ENCODE measurements at regions not wholly inside any gene's neighbourhood (a gene's known extent, or its start where the extent isn't known, plus 50 kb on each side); places are given as distances from the start of the nearest gene placed in this dataset.

GRCh38 chr17:43327834-43328420 lies 70.9 kb upstream of the ARL4D start:
- no peak for DNase-seq
- Mint-ChIP-seq H3K4me1 (no peaks in the 10 kb centered on the region), H3K27ac (no peak overlapping the region), H3K27me3 (peaks cover 20% of the 10 kb centered on the region), H3K9me3 (no peaks in the 10 kb centered on the region), H3K36me3 (no peaks in the 10 kb centered on the region), H3K4me3 (no peak overlapping the region)
- CTCF ChIA-PET: interaction anchor here (2.1 kb wide), 1 partner anchor 11 kb away, joined by 11 read pairs; no protein-coding TSS in a partner anchor

DNA sequence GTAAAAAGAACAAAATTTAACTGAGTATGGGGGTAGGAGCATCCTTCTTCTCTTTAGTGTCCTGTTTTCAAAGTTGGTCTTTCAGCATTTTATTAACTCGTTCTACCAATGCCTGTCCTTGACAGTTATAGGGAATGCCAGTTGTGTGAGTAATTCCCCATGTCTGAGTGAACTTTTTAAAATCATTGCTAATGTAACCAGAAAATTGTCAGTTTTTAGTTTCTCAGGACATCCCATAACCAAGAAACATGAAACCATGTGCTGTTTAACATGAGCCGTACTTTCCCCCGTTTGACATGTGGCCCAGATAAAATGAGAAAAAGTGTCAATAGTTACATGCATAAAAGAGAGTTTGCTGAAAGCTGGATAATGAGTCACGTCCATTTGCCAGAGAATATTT lies 71.4 kb upstream of the ARL4D start:
- CTCF ChIA-PET: interaction anchor here (2.1 kb wide), 1 partner anchor 12 kb away, joined by 11 read pairs; no protein-coding TSS in a partner anchor
- Mint-ChIP-seq H3K27ac (no peak overlapping the region), H3K27me3 (peaks cover 17% of the 10 kb centered on the region), H3K9me3 (no peaks in the 10 kb centered on the region), H3K4me3 (no peak overlapping the region), H3K4me1 (no peaks in the 10 kb centered on the region), H3K36me3 (no peaks in the 10 kb centered on the region)
- no peak for DNase-seq

- CTCF ChIA-PET: interaction anchor here (1.6 kb wide), 1 partner anchor 8 kb away, joined by 7 read pairs; no protein-coding TSS in a partner anchor
- peaks cover 12% of the 10 kb centered on the region for H3K27me3 Mint-ChIP-seq
- H3K4me3 Mint-ChIP-seq: no peak overlapping the region
- no peaks in the 10 kb centered on the region for H3K36me3 Mint-ChIP-seq
- no peaks in the 10 kb centered on the region for H3K4me1 Mint-ChIP-seq
- no peaks in the 10 kb centered on the region for H3K9me3 Mint-ChIP-seq
- no peak overlapping the region for H3K27ac Mint-ChIP-seq
- DNase-seq: no peak
Measured at GRCh38 chr17:43326490-43327275, 72.1 kb upstream of the ARL4D start.

DNA sequence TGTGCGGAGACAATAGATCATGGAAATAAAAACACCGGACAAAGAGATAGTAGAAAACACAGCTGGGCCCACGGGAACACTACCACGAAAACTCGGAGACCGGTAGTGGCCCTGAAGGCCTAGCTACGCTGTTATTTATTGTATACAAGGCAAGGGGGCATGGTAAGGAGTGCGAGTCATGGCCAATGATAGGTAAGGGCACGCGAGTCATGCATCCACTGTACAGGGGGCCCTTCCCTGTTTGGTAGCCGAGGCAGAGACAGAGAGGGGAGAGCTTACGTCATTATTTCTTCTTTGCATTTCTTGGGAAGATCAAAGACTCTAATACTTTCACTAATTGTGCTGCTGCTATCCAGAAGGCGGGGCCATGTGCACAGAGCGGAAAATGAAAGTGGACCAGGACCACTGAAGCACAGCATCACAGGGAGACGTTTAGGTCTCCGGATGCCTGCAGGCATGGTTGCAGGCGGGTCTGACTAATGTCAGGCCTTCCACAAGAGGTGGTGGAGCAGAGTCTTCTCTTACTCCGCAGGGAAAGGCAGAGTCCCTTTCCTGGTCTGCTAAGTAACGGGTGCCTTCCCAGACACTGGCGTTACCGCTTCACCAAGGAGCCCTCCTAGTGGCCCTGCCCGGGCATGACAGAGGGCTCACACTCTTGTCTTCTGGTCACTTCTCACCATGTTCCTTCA lies 74.4 kb upstream of the ARL4D start:
- DNase-seq: no peak
- H3K9me3 Mint-ChIP-seq: peaks cover 5% of the 10 kb centered on the region
- H3K4me3 Mint-ChIP-seq: no peak overlapping the region
- no peaks in the 10 kb centered on the region for H3K4me1 Mint-ChIP-seq
- peaks cover 8% of the 10 kb centered on the region for H3K27me3 Mint-ChIP-seq
- no peak overlapping the region for H3K27ac Mint-ChIP-seq
- CTCF ChIA-PET: interaction anchor here (1.4 kb wide), 1 partner anchor 9 kb away, joined by 7 read pairs; no protein-coding TSS in a partner anchor
- H3K36me3 Mint-ChIP-seq: peaks cover 3% of the 10 kb centered on the region

- peaks cover 6% of the 10 kb centered on the region for H3K36me3 Mint-ChIP-seq
- H3K27ac Mint-ChIP-seq: no peak overlapping the region
- CTCF ChIA-PET: no interaction called here
- DNase-seq: no peak
- H3K4me3 Mint-ChIP-seq: no peak overlapping the region
- peaks cover 7% of the 10 kb centered on the region for H3K27me3 Mint-ChIP-seq
- H3K9me3 Mint-ChIP-seq: peaks cover 15% of the 10 kb centered on the region
- peaks cover 10% of the 10 kb centered on the region for H3K4me1 Mint-ChIP-seq
Measured at GRCh38 chr17:43319293-43320124, 79.3 kb upstream of the ARL4D start.

- peak overlapping the region; percentile 18 for H3K4me3 Mint-ChIP-seq
- peaks cover 15% of the 10 kb centered on the region for H3K9me3 Mint-ChIP-seq
- CTCF ChIA-PET: no interaction called here
Measured at GRCh38 chr17:43316522-43317142, 82.2 kb upstream of the ARL4D start.

GRCh38 chr17:43315858-43316521 lies 82.2 kb upstream of the RNU2-1 start:
- CTCF ChIA-PET: interaction anchor here (0.6 to 1.1 kb wide), 3 partner anchors 8 to 105 kb away, joined by 3 read pairs; partner anchors contain the start of gene TMEM106A
- Mint-ChIP-seq H3K9me3 (peaks cover 15% of the 10 kb centered on the region), H3K4me3 (no peak overlapping the region), H3K4me1 (peaks cover 10% of the 10 kb centered on the region), H3K27ac (no peak overlapping the region), H3K36me3 (peaks cover 6% of the 10 kb centered on the region), H3K27me3 (peaks cover 23% of the 10 kb centered on the region)
- no peak for DNase-seq

More at GRCh38 chr17:43316522-43317142, 82.2 kb upstream of the ARL4D start:
- DNase-seq: peak; percentile 51
- H3K36me3 Mint-ChIP-seq: peaks cover 6% of the 10 kb centered on the region
- peaks cover 10% of the 10 kb centered on the region for H3K4me1 Mint-ChIP-seq
- no peak overlapping the region for H3K27ac Mint-ChIP-seq
- peaks cover 22% of the 10 kb centered on the region for H3K27me3 Mint-ChIP-seq

- CTCF ChIA-PET: interaction anchor here (0.6 to 1.1 kb wide), 3 partner anchors 8 to 104 kb away, joined by 3 read pairs; partner anchors contain the start of gene TMEM106A
- Mint-ChIP-seq H3K4me3 (no peak overlapping the region), H3K36me3 (peaks cover 6% of the 10 kb centered on the region), H3K4me1 (peaks cover 12% of the 10 kb centered on the region), H3K9me3 (peaks cover 15% of the 10 kb centered on the region), H3K27me3 (peaks cover 23% of the 10 kb centered on the region), H3K27ac (no peak overlapping the region)
- DNase-seq: no peak
Measured at GRCh38 chr17:43315369-43315768, 81.6 kb upstream of the RNU2-1 start.

DNA sequence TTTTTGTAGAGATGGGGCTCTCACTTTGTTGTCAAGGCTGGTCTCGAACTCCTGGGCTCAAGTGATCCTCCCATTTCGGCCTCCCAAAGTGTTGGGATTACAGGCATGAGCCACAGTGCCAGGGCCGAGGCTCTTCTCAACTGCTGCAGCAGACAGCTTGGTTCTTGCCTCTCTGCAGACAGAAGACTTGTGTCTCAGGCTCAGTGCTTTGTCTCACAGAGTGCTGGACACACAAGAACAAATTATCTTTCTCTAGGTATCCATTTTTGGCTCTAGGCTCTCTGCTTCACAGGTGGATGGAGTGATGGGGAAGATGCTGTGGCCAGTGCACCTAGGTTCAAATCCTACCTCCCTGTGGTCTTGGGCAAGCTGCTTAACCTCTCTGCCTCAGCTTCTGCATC lies 80.8 kb upstream of the RNU2-1 start:
- Mint-ChIP-seq H3K9me3 (peaks cover 12% of the 10 kb centered on the region), H3K4me3 (no peak overlapping the region)
- CTCF ChIA-PET: interaction anchor here (0.7 kb wide), 1 partner anchor 584 kb away, joined by 3 read pairs; no protein-coding TSS in a partner anchor

GRCh38 chr17:43312011-43312410 lies 78.2 kb upstream of the RNU2-1 start:
- CTCF ChIA-PET: no interaction called here
- Mint-ChIP-seq H3K27ac (no peak overlapping the region), H3K9me3 (no peaks in the 10 kb centered on the region), H3K4me1 (peaks cover 8% of the 10 kb centered on the region), H3K4me3 (no peak overlapping the region), H3K36me3 (no peaks in the 10 kb centered on the region), H3K27me3 (peaks cover 21% of the 10 kb centered on the region)
- DNase-seq: no peak

More for the DNA sequence above, 80.8 kb upstream of the RNU2-1 start:
- Mint-ChIP-seq H3K4me1 (peaks cover 12% of the 10 kb centered on the region), H3K36me3 (peaks cover 4% of the 10 kb centered on the region), H3K27me3 (peaks cover 23% of the 10 kb centered on the region), H3K27ac (no peak overlapping the region)
- DNase-seq: no peak

- Mint-ChIP-seq H3K36me3 (no peaks in the 10 kb centered on the region), H3K4me3 (no peak overlapping the region), H3K27ac (no peak overlapping the region)
Measured at GRCh38 chr17:43309505-43310332, 75.9 kb upstream of the RNU2-1 start.

DNA sequence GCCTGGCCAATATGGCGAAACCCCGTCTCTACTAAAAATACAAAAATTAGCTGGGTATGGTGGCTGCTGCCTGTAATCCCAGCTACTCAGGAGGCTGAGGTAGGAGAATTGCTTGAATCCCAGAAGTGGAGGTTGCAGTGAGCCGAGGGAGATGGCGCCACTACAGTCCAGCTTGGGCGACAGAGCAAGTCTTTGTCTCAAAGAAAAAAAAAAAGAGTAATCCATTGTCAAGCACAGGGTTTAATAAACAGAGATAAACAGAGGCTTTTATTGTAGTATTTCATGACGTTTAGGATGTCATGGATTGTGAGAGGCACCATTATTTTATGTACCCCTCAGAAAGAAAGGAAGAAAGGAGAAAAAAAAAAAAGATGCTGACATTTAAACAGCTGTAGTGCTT lies 75.2 kb upstream of the RNU2-1 start:
- Mint-ChIP-seq H3K27ac (no peak overlapping the region), H3K4me1 (peaks cover 2% of the 10 kb centered on the region), H3K27me3 (peaks cover 20% of the 10 kb centered on the region), H3K4me3 (no peak overlapping the region), H3K9me3 (no peaks in the 10 kb centered on the region), H3K36me3 (no peaks in the 10 kb centered on the region)
- DNase-seq: no peak
- CTCF ChIA-PET: interaction anchor here (1.0 to 1.7 kb wide), 3 partner anchors 85 to 311 kb away, joined by 3 to 7 read pairs (median 3); partner anchors contain the start of genes RPL27 and TMEM106A

More at GRCh38 chr17:43309505-43310332, 75.9 kb upstream of the RNU2-1 start:
- Mint-ChIP-seq H3K9me3 (no peaks in the 10 kb centered on the region), H3K27me3 (peaks cover 20% of the 10 kb centered on the region), H3K4me1 (peaks cover 2% of the 10 kb centered on the region)
- CTCF ChIA-PET: interaction anchor here (1.0 to 1.7 kb wide), 3 partner anchors 97 to 311 kb away, joined by 3 to 7 read pairs (median 3); partner anchors contain the start of genes RPL27 and TMEM106A
- no peak for DNase-seq

All from activated naive CD4-positive, alpha-beta T cell treated with anti-CD3 and anti-CD28 coated beads, Interleukin-2, amount 10 ng/mL, durations not matched to agents 7 days and 5 days (primary cell).